NCI-H1092 treated with DMSO at 0.1 percent for 48 hours (cell line): ENCODE measurements at regions not wholly inside any gene's neighbourhood (a gene's known extent, or its start where the extent isn't known, plus 50 kb on each side); places are given as distances from the start of the nearest gene placed in this dataset.
"Not testable (repeated sequence)": the region's sequence is repeated elsewhere in the genome, so short reads cannot be mapped to it uniquely, and the experiment has no call there.

Source experiments
- DNase-seq: peaks from one replicate; lab custom pipeline; 2025; lab: John Stamatoyannopoulos, UW

DNA sequence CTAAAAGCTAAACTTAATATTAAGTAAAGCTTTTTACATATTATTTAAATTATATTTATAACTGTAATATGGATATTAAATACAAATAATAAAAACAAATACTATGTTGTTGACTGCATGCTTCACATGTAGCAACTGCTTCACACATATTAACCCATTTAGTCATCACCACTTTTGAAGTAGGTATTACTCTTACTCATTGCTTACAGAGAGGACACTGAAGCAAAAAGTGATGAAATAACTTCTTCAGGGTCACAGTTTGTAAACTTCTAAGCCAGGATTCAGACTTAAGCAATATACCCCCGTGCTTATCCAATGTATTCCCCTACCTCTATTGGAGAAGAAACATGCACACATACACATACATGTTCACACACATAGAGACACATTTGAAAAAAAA, 166.6 kb downstream of the DKK2 start:
- DNase-seq = no peak

DNA sequence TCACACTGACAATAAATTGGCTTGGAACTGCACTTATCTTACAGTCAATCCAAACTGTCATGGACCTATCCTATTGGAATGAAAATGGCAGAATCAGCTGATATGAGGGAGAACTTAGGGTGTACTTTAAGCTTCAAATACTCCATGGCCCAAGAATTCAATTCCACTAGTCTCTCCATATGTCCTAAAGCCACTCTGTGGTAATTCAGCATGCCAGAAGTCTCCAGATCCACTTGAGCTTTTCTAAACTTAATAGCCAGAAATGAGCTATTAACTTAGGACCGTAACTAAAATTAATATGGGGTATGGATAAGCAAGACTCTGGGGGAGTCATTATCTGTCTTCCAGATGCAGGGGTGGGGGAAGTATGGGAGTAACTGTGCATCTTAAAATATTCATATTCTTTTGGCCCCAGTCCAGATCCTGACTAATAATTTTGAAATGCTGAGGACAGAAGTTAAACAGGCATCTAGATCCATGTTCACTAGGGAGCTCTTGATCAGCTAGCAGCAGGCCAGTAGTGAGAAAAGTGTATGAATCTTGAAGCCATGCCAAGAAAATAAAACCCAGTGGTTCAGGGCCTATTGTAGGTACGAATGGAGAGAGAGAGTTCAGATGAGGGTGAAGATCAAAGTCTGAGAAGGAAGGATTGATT, 167.6 kb downstream of the DKK2 start:
- DNase-seq = no peak

DNA sequence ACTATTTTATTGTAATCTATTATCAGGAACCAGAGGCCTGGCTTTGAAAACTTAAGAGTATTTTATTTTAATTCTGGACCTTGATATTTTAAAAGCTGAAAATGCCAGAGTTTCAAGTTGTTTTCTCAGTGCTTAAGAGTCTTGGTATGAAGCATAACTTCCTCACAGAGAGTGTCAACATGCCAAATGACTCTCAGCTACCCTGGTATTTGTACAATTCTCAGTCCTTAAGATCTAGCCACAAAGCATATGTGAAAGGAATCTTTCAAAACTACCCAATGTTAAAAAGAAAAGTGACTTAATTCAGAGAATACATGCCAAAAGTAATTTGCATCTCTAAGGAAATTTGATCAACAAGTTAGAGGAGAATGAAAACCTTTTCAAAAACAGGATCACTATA, 171.9 kb downstream of the DKK2 start:
- no peak for DNase-seq

DNA sequence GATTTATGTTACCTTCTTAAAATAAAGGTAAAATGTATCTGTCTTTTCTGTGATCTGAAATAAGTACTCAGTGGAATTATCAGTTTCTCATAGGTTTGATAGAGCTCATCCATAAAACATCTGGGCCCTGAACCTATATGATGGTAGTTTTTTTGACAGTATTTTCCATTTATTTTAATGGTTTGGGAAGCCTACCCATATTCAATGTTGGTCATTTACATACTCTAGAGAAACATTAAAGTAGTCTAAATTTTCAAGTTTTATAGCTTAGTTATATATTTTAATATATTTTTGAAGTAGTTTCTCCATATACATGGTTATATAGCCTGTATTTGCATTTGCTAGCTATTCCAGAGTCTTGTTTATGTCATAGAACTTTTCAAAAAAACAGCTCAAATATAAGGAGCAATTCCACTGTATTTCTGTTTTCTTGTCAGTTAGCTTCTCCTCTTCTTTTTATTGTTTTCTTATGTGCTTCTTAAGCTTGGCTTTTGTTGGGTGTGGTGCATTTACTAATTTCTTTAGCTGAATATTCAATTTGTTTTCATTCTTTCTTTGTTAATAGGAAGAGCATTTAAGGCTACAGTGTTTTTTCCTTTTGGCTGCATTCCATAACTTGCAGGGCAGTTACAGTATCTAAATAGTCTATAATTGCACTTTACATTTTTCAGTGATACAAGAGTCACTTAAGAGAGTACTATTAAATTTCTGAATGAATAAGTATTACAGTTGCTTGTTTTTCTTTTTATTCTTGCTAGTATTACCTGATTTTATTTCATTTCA, 181.4 kb downstream of the DKK2 start:
- no peak for DNase-seq

DNA sequence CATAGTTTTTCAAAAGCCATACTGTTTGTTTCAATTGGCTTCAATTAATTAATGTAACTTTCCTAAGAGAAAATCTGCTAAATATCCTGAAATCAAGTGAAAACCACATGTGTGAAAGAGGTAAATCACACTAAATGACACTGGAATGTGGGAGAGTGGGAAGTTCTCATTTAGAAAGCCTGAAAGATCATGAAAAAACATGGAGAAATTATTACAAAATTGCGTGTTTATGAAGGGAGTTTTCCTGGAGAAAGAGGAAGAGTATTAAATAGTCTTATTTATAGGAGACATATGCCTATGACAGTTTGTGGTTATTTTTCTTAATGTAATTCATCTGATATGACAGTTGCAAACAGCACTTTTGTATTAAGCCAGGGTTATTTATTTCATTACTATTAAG, 183.7 kb downstream of the DKK2 start:
- no peak for DNase-seq

DNA sequence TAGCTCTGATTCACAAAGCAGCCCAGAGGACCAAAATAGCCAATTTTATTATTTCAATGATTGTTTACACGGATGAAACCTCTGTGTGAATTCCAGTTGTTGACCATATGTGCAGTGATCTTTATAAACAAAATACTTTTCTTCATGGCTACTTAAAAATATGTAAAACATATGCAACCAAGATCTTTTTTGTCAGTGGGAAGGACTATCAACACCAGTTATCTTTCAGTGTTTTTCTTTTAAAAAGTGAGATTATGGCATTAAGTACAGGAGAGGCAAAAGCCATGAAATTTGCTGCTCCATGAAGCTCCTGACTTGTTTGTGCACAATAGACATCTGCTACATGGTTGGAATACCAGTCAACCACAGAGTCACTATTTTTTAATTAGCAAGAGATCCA, 184.4 kb downstream of the DKK2 start:
- DNase-seq = no peak

DNA sequence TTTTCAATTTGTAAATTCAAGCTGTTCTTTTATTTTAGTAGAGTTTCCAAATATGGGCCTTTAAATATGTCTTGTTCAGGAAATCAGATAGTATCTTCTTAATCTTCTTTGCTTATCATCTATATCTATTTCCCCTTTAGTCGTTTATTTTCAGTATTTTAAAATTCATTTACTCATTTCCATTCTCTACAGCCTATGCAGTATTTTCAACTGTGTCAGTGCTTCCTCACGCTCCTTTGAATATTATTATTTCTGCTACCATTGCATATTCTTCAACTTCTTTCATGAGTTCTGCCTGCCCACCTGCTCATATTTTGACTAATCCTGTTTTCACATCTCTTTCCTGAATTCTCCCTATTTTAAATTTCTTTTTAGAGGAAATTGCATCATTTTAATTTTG, 185.4 kb downstream of the DKK2 start:
- DNase-seq = no peak

DNA sequence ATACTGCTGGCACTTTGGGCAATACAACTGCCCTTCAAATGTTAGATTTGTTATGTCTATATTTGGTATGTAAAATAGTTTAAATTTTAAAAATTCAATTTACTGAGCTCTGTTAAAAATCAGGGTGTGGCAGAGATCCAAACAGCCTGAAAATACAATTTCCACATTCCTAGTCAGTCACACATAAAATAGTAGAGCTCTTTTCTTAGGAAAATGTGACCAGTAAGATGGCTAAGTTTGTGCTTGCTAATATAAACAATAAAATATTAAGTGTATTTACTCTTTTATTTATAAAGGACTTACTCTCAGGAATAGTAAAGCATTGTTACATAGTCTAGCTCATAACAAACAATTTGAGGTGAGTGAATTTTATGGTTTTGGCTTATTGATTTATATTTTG, 200.2 kb downstream of the DKK2 start:
- DNase-seq = no peak

DNA sequence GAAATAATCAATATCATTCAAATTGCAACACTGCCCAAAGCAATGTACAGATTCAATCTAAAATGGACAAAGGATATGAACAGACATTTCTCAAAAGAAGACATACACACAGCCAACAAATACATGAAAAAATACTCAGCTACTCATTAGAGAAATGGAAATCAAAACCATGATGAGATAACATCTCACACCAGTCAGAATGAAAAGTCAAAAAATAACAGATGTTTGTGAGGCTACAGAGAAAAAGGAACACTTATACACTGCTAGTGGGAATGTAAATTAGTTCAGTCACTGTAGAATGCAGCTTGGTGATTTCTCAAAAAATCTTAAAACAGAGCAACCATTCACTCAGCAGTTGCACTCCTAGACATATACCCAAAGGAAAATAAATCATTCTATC, 205.2 kb downstream of the DKK2 start:
- DNase-seq = no peak

DNA sequence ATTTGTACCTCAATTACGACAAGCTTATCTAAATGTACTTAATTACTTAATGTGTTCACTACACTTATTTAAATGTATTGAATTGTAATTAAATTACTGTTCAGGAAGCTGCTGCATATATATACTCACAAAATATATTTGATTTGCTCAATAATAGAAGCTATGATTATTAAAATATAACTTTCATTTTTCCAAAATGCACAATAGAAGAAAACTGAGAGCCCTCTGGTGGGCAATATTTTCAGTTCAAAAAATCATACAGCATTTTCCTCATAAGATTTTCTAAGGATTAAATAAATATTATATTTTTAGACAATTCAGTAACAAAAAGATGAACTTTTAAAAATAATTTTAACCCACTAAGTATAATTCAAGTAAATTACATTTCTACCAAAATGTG, 217.3 kb downstream of the DKK2 start:
- no peak for DNase-seq

DNA sequence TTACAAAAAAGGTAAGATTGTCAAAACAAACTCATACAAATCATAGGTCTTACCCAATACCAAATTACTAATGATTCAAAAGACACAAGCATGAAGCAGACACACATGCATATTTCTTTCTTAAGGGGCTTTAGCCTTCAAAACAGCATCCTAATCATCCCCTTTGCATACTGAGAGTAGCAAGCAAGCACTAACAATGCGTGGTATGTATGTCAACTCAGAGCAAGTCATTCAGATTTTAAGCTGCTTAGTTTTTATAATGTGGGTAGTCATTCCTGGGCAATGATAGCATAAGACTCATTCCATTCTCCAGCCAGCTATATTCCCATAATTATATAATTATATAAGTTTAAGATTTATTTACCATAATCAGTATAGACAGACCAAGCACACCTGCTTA, 219.6 kb downstream of the DKK2 start:
- DNase-seq = no peak

DNA sequence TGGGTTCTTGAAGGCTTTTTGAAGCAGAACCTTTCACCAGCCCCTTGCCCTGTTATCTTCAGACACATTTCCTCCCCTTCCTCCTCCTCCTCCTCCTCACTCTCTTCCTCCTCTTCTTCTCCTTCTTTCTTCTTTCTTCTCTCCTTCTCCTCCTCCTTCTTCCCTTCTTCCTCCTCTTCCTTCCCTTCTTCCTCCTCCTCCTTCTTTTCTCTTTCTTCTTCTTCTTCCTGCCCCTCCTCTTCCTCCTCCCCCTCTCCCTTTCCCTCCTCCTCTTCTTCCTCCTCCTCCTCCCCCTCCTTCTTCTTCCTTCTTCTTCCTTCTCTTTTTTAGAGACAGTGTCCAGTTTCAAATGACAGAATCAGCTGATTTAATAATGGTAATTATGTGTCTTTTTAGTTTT, 226.0 kb downstream of the DKK2 start:
- DNase-seq = no peak

DNA sequence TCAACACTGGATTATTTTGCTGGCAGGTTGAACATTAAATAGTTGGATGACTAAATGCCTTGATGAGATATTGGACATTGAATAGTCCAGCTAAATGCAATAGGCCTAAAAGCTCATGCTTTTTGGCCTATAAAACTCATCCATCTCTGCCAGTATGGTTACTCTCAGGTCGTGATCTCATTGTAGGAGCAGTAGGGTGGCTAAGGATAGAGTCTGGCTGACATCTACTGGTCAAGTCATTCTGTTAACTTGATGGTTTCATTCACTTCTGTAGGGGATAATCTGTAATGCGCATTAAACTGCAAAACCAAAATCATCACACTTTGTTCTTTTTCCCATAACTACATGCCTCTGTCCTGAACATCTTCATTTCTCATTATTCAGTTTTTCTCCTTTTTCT, 227.0 kb downstream of the DKK2 start:
- DNase-seq = no peak

DNA sequence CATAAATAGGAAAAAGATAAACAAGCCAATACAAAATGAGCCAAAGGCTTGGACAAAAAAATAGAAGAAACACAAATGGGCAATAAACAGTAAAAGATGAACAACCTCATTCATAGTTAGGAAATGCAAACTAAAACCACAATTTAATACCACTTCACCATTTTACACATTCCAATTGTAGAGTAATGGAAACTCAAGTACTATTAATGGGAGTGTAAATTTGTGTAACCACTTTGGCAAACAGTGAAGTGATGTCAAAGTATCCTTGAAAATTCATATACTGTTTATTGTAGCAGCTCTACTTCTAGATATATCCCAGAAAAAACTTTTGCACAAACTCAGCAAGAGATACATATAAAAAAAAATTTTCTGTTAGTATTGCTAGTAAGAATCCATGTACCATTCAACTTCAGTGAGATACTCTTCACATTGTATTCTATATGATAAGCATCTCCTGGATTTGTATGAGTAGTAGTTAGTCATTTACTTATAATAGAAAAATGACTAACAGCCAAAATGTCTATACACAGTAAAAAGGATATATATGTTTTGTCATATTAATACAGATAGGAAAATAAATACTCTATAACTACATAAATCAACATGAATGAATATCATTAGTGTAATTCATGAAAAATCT, 229.8 kb downstream of the DKK2 start:
- no peak for DNase-seq

DNA sequence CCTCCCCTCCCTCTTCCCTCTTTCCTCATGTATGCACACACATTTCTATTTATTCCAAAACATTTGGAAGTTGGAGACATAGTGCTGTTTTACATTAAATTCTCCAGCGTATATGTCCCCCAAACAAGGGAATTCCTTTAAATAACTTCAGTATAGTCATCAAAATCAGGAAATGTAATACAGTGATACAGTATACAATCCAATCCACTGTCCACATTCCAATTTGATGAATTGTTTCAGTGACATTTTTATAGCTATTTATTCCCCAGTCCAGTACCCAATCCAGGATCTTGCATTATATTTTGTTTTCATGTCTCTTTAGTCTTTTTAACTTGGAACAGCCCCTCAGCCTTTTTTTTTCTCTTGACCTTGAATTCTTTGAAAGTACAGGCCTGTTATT, 233.0 kb downstream of the DKK2 start:
- DNase-seq = no peak

DNA sequence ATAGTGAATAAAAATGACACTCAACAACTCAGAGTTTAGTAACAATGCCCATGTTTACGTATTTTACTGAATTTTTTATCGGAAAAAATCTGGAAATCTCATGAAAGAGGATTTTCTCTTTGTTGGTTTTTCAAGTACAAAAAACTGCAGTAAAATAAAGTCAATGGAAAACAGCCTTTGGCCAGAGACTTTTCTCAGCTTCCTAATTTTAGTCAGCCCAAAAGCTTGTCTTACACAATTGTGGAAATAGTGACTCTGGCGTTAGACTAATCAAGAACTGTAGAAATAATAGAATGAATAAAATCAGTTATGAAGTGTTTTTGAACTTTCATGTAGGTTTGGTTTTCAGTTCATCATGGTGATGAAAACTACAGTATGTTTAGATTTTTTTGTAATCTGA, 234.7 kb downstream of the DKK2 start:
- DNase-seq = no peak

DNA sequence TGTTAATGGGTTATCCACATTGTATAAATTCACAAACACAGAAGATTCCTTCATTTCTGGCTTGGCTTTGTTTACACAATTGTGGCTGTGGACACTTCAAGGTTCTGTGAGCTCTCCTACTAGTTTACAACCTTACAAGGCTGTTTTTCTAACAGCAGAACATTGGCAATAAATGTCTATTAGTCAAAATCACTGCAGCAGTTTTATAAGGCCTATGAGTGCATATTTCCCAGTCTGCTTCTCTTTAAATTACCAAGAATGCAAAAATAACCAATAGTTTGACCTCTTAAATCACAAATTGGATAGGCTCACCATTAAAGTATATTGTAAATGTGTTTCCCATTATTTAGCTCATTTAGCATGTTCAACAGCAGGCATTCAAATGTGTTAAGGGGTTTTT, 239.2 kb downstream of the DKK2 start:
- no peak for DNase-seq

DNA sequence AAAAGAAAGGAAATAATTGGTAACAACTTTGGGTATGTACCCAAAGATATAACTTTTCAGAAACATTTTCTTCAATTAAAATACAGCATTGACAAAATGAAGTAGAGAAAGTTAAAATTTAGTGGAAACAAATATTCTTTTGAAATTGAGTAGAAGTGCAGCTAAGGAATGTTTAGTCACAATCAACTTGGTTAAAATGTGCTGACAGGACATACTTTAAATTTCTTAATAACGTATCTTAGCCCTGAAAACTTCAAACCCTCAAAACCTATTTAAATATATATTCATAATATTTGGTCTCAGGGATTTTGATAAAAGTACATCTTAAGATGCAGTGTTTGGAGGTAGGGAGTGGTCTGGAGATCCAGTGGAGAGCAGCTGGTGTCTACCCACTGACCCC, 240.8 kb downstream of the DKK2 start:
- DNase-seq = no peak

DNA sequence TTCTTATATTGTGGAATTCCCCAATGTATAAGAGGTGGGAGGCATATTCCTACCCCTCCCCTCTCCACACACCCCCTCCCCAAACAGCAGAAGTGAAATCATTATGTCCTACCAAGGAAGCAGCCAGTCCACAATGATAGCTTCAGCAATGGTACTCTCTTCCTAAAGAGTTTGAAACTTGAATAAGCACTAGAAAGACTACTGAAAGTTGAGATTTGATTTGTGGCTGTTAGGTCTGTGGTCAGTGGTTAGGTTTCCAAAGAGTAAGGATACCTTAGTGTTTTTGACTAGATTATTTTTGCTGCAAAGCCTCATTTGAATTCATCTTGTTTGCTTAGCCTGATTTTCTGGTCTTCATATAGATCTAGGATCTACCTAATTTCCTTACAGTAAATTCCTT, 242.2 kb downstream of the DKK2 start:
- no peak for DNase-seq

DNA sequence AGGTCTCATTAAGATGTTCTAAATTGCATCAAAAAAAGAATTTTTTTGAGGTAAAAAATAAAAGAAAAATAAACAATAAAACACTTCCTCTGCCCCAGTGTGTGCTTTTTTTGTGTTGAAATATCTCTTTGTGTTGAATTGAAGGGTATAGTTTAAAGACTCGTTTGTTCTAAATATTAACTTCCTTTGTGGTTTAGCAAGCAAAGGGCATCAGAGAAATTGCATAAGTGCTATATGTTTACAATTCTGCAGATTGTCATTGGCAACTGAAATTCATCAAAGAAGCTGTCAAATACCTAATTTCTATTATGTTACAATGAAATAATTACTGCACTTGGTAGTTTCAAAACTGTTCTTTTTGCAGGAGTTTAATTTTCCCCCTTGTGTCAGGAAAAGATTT, 260.5 kb downstream of the DKK2 start:
- no peak for DNase-seq

DNA sequence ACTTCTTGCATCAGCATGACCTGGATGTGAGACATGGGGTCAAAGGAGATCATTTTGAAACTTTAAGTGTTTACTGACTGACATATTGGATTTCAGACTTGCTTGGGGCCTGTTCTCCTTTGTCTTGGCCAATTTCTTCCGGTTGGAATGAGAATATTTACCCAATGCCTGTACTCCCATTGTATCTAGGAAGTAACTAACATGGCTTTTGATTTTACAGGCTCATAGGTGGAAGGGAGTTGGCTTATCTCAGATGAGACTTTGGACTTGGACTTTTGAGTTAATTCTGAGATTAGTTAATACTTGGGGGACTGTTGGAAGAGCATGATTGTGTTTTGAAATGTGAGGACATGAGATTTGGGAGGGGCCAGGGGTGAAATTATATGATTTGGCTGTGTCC, 262.1 kb downstream of the DKK2 start:
- DNase-seq = not testable (repeated sequence)

DNA sequence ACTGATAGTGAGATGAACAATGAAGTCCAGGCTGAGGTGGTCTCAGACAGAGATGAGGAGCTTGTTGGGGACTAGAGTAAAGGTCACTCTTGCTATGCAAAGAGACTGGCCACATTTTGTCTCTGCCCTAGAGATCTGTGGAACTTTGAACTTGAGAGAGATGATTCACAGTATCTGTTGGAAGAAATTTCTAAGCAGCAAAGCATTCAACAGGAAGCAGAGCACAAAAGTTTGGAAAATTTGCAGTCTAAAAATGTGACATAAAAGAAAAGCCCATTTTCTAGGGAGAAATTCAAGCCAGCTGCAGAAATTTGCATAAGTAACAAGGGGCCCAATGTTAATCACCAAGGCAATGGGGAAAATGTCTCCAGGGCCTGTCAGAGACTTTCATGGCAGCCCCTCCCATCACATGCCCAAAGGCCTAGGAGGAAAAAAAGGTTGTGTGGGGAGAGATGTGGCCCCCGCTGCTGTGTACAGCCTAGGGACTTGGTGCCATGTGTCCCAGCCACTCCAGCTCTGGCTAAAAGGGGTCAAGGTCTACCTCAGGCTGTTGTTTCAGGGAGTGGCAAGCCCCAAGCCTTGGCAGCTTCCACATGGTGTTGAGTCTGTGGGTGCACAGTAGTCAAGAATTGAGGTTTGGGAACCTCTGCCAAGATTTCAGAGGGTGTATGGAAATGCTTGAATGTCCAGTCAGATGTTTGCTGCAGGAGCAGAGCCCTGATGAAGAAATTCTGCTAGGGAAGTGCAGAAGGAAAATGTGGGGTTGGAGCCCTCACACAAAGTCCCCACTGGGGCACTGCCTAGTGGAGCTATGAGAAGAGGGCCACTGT, 262.8 kb downstream of the DKK2 start:
- no peak for DNase-seq

DNA sequence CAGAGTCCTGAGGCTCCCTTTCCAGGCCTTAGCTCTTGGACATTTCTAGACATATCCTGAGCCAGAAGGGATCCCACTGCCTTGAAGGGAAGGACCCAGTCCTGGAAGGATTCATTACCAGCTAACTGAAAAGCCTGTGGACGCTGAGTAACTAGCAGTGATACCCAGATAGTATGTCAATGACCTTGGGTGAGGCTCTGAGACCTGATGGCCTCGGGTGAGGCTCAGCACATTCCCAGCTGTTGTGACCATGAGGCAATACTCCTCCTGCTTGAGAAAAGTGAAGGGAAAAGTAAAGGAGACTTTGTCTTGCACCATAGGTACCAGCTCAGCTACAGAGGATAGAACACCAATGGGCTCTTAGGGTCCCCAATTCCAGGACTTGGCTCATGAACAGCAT, 268.1 kb downstream of the DKK2 start:
- DNase-seq = no peak
